ENCODE measurements at regions not wholly inside any gene's neighbourhood (a gene's known extent, or its start where the extent isn't known, plus 50 kb on each side); places are given as distances from the start of the nearest gene placed in this dataset.

DNA sequence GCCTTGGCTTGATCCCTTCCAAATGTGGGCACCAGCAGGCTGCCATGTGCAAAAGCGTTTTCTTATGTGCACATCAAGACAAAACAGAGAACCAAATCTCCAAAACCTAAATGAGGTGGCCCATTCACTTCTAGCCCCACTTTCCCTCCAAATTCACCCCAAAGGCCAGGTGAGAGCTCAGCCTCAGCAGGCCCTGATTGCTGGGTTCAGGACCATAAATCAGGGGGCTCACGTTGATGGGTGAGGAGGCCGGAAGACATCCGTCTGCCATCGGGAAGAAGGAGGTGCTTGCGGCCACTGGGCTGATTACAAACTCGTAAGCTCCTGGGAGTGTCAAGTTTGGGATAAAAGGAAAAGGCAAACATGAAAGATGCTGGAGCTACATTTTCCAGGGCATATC is 86.7 kb upstream of the CLDN14 start:
- Histone ChIP-seq H4K20me1 (ENCODE audit: insufficient read depth, low read length) (no peaks in the 10 kb centered on the region), H3K4me1 (ENCODE audit: insufficient read depth, low read length, poor library complexity, severe bottlenecking) (no peaks in the 10 kb centered on the region), H3K4me2 (ENCODE audit: low read length) (no peak overlapping the region), H3K79me2 (ENCODE audit: insufficient read depth, low read depth, low read length) (no peaks in the 10 kb centered on the region), H3K4me3 (ENCODE audit: low read depth, low read length, poor library complexity, severe bottlenecking) (no peak overlapping the region), H3K27ac (ENCODE audit: low read depth, low read length, poor library complexity, severe bottlenecking) (no peak overlapping the region), H3K9me2 (ENCODE audit: insufficient read depth, low read length) (no peaks in the 10 kb centered on the region), H3K9me3 (ENCODE audit: low read length) (no peaks in the 10 kb centered on the region), H2AFZ (ENCODE audit: low read length) (no peak overlapping the region), H3K36me3 (ENCODE audit: insufficient read depth, low read length) (no peaks in the 10 kb centered on the region)
- no peak for DNase-seq (ENCODE audit: low spot score)
- POLR2A ChIA-PET, result no interaction called here
- intact Hi-C loops (cut with micrococcal nuclease; ENCODE audit: unreplicated experiment), result no loop called here
- TF ChIP-seq, protein P1, sequence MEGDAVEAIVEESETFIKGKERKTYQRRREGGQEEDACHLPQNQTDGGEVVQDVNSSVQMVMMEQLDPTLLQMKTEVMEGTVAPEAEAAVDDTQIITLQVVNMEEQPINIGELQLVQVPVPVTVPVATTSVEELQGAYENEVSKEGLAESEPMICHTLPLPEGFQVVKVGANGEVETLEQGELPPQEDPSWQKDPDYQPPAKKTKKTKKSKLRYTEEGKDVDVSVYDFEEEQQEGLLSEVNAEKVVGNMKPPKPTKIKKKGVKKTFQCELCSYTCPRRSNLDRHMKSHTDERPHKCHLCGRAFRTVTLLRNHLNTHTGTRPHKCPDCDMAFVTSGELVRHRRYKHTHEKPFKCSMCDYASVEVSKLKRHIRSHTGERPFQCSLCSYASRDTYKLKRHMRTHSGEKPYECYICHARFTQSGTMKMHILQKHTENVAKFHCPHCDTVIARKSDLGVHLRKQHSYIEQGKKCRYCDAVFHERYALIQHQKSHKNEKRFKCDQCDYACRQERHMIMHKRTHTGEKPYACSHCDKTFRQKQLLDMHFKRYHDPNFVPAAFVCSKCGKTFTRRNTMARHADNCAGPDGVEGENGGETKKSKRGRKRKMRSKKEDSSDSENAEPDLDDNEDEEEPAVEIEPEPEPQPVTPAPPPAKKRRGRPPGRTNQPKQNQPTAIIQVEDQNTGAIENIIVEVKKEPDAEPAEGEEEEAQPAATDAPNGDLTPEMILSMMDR (conservative IDR thresholded peaks at IDR 0.05; ENCODE audit: low read length), result no peak
- no peak for TF ChIP-seq EZH2phosphoT487 (IDR thresholded peaks at IDR 0.05; ENCODE audit: borderline replicate concordance, low read depth, low read length)
- CTCF ChIA-PET (ENCODE audit: unreplicated experiment), result no interaction called here
- no TSS peak for BruUV-seq (replicated peaks)

DNA sequence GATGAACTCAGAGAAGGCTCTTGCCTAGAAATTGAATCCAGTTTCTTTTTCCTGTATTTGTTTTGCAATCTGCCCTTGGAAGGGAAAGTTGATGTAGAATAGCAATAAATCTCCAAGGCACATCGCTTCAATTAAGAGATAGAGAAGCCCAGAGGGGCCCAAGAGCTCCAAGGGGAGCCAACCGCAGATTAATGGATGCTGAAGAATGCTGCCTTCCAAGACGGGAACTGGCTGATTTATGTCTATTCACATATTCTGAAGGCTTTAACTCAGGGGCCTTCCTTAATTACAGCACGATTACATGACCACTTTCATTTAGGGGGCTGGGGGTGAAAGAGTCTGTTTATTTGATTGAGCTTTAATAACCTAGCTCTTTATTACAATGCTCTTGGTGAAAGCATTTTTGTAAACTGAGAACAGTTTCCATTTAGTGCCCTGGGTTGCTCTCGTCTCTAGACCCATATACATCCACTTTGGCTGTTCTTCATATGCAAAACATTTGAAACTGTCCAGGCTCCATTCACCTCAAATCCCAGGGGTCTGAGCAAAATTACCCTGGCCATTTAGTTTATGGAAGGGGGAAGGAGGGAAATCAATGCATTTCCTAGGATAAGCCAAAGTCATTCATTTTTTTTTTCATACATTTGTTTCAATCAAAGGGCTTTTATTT is 87.4 kb upstream of the CLDN14 start:
- no peaks in the 10 kb centered on the region for H4K20me1 ChIP-seq (ENCODE audit: insufficient read depth, low read length)
- H3K79me2 ChIP-seq (ENCODE audit: insufficient read depth, low read depth, low read length), result no peaks in the 10 kb centered on the region
- no TSS peak for BruUV-seq (replicated peaks)
- intact Hi-C loops (cut with micrococcal nuclease; ENCODE audit: unreplicated experiment), result no loop called here
- H3K4me1 ChIP-seq (ENCODE audit: insufficient read depth, low read length, poor library complexity, severe bottlenecking), result no peaks in the 10 kb centered on the region
- H3K36me3 ChIP-seq (ENCODE audit: insufficient read depth, low read length), result no peaks in the 10 kb centered on the region
- DNase-seq (ENCODE audit: low spot score), result no peak
- H3K4me3 ChIP-seq (ENCODE audit: low read depth, low read length, poor library complexity, severe bottlenecking), result no peak overlapping the region
- no peak overlapping the region for H3K4me2 ChIP-seq (ENCODE audit: low read length)
- TF ChIP-seq, protein P1 (conservative IDR thresholded peaks at IDR 0.05; ENCODE audit: low read length), result no peak
- no peak for TF ChIP-seq EZH2phosphoT487 (IDR thresholded peaks at IDR 0.05; ENCODE audit: borderline replicate concordance, low read depth, low read length)
- H3K9me2 ChIP-seq (ENCODE audit: insufficient read depth, low read length), result no peaks in the 10 kb centered on the region
- no peak overlapping the region for H2AFZ ChIP-seq (ENCODE audit: low read length)
- H3K27ac ChIP-seq (ENCODE audit: low read depth, low read length, poor library complexity, severe bottlenecking), result no peak overlapping the region
- ChIA-PET CTCF (ENCODE audit: unreplicated experiment) (no interaction called here), POLR2A (no interaction called here)
- H3K9me3 ChIP-seq (ENCODE audit: low read length), result no peaks in the 10 kb centered on the region

GRCh38 chr21:36569511-36569910 is 89.6 kb upstream of the CLDN14 start:
- H2AFZ ChIP-seq (ENCODE audit: low read length), result no peak overlapping the region
- H3K9me3 ChIP-seq (ENCODE audit: low read length), result no peaks in the 10 kb centered on the region
- DNase-seq (ENCODE audit: low spot score), result no peak
- no peak overlapping the region for H3K4me2 ChIP-seq (ENCODE audit: low read length)
- BruUV-seq (replicated peaks), result no TSS peak
- TF ChIP-seq, protein P1 (conservative IDR thresholded peaks at IDR 0.05; ENCODE audit: low read length), result no peak
- no peak for TF ChIP-seq EZH2phosphoT487 (IDR thresholded peaks at IDR 0.05; ENCODE audit: borderline replicate concordance, low read depth, low read length)
- POLR2A ChIA-PET, result no interaction called here
- H3K4me1 ChIP-seq (ENCODE audit: insufficient read depth, low read length, poor library complexity, severe bottlenecking), result no peaks in the 10 kb centered on the region
- H3K79me2 ChIP-seq (ENCODE audit: insufficient read depth, low read depth, low read length), result no peaks in the 10 kb centered on the region
- CTCF ChIA-PET (ENCODE audit: unreplicated experiment), result no interaction called here
- intact Hi-C loops (cut with micrococcal nuclease; ENCODE audit: unreplicated experiment), result no loop called here
- H3K27ac ChIP-seq (ENCODE audit: low read depth, low read length, poor library complexity, severe bottlenecking), result no peak overlapping the region
- H4K20me1 ChIP-seq (ENCODE audit: insufficient read depth, low read length), result no peaks in the 10 kb centered on the region
- no peaks in the 10 kb centered on the region for H3K9me2 ChIP-seq (ENCODE audit: insufficient read depth, low read length)
- H3K36me3 ChIP-seq (ENCODE audit: insufficient read depth, low read length), result no peaks in the 10 kb centered on the region
- no peak overlapping the region for H3K4me3 ChIP-seq (ENCODE audit: low read depth, low read length, poor library complexity, severe bottlenecking)

Data from OCI-LY7 (cell line).